ENCODE measurements at regions not wholly inside any gene's neighbourhood (a gene's known extent, or its start where the extent isn't known, plus 50 kb on each side); places are given as distances from the start of the nearest gene placed in this dataset.

DNA sequence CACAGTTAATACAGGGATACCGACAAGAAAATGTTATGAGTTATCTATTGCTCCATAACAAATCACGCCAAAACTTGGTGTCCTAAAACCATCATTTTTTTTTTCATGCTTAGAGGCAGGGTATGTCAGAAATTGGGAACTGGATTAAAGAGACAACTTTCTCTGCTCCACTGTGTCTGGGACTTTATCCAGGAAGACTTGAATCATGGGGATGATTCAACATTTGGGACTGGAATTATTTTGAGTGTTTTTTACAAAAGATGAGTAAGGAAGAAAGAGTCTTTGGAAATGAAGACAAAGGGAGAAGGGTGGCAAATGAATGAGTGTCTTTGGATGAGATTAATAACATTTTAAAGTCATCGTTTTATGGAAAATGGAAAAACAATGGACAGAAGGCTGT is 1883.7 kb upstream of the C9orf72 start:
- H3K4me3 ChIP-seq (ENCODE audit: low read depth, low read length), result no peak overlapping the region
- TF ChIP-seq CTCF (IDR thresholded peaks at IDR 0.05; ENCODE audit: borderline replicate concordance, insufficient read depth, low read depth, low read length), result no peak

DNA sequence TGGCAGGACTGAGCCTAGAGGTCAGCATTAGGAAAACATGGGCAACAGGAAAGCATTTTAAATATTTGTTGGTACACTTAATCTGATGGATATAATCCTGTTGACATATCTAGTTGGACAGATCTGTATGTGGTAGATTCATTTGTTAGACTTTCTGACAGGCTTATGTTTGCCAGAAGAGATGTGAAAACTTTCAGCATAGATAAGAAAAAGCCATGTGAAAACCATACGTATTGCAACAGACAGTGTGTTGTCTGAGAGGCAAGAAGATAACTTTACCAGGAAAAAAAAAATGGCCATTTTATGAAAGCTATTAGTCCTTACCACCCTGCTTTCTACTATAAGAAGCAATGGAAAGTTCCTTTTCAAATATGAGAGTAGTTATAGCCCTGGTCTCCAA is 1902.2 kb upstream of the C9orf72 start:
- TF ChIP-seq CTCF (IDR thresholded peaks at IDR 0.05; ENCODE audit: borderline replicate concordance, insufficient read depth, low read depth, low read length), result no peak
- H3K4me3 ChIP-seq (ENCODE audit: low read depth, low read length), result no peak overlapping the region

- H3K4me3 ChIP-seq (ENCODE audit: low read depth, low read length), result no peak overlapping the region
- TF ChIP-seq CTCF (IDR thresholded peaks at IDR 0.05; ENCODE audit: borderline replicate concordance, insufficient read depth, low read depth, low read length), result no peak
Observed at GRCh38 chr9:29511680-29512079, 1938.4 kb upstream of the C9orf72 start.

GRCh38 chr9:29514336-29514735 is 1941.1 kb upstream of the C9orf72 start:
- no peak for TF ChIP-seq CTCF (IDR thresholded peaks at IDR 0.05; ENCODE audit: borderline replicate concordance, insufficient read depth, low read depth, low read length)
- H3K4me3 ChIP-seq (ENCODE audit: low read depth, low read length), result no peak overlapping the region

DNA sequence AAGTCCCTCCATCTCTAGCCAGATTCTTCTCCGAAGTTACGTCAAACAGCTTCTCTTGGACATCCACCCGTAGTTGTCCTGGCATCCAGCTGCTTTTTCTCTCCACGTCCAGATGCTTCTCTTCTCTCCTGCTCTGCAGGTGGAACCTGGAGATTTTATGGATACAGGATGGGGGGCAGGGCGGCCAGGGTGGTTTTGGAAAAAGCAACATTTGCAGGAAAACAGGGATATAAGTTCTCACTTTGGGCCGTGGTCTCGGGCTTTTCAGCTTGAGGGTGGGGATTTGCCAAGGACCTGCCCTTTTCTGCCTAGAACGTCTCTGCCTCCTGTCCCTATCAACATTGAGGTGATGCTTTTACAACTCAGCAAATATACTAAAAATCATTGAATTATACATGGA is 1941.6 kb upstream of the C9orf72 start:
- no peak overlapping the region for H3K4me3 ChIP-seq (ENCODE audit: low read depth, low read length)

DNA sequence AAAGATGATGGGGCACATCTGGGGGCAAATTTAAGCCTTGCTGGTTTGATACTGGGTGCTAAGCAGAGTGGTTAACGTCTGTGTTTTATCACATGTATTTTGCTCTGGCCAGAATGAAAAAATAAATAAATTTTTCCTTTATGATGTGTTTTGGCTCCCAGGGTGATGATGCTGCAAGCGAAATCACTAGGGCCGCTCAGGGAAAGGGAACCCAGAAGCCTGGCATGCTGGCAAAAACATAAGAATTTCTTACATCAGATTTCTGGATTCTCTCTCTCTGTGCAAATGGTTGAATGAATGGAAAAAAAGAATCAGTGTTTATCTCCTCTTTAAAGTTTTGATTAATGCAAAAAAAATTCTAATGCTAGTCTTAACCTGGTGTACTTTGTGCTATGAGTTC is 1975.2 kb upstream of the C9orf72 start:
- H3K4me3 ChIP-seq (ENCODE audit: low read depth, low read length), result no peak overlapping the region
- TF ChIP-seq CTCF (IDR thresholded peaks at IDR 0.05; ENCODE audit: borderline replicate concordance, insufficient read depth, low read depth, low read length), result no peak

More for the DNA sequence above, 1941.6 kb upstream of the C9orf72 start:
- no peak for TF ChIP-seq CTCF (IDR thresholded peaks at IDR 0.05; ENCODE audit: borderline replicate concordance, insufficient read depth, low read depth, low read length)

GRCh38 chr9:29555502-29555901 is 1982.2 kb upstream of the C9orf72 start:
- H3K4me3 ChIP-seq (ENCODE audit: low read depth, low read length), result no peak overlapping the region
- TF ChIP-seq CTCF (IDR thresholded peaks at IDR 0.05; ENCODE audit: borderline replicate concordance, insufficient read depth, low read depth, low read length), result no peak

All from GM12875 (cell line).